ENCODE measurements at regions not wholly inside any gene's neighbourhood (a gene's known extent, or its start where the extent isn't known, plus 50 kb on each side); places are given as distances from the start of the nearest gene placed in this dataset.

- no peak for TF ChIP-seq FUBP1 (CRISPR knock-in tag; IDR thresholded peaks at IDR 0.05; ENCODE audit: borderline replicate concordance)
- TF ChIP-seq ATF7-NPFF (CRISPR knock-in tag; IDR thresholded peaks at IDR 0.05; ENCODE audit: low read depth), result peak; percentile 69; the same call in 1 of the 2 replicates
- no peak for TF ChIP-seq GZF1 (CRISPR knock-in tag; IDR thresholded peaks at IDR 0.05)
- peak; percentile 84 for TF ChIP-seq ZBTB20 (CRISPR knock-in tag; IDR thresholded peaks at IDR 0.05; ENCODE audit: borderline replicate concordance, low read depth)
- peak; percentile 71; the same call in 1 of the 2 replicates for TF ChIP-seq HOXA5 (CRISPR knock-in tag; IDR thresholded peaks at IDR 0.05)
- TF ChIP-seq SKI (IDR thresholded peaks at IDR 0.05; ENCODE audit: partially characterized antibody), result peak; percentile 97
- TF ChIP-seq ZNF792 (CRISPR knock-in tag; IDR thresholded peaks at IDR 0.05), result peak; percentile 95
- TF ChIP-seq CBFB (CRISPR knock-in tag; IDR thresholded peaks at IDR 0.05), result no peak
- TF ChIP-seq ATF1 (CRISPR knock-in tag; IDR thresholded peaks at IDR 0.05), result no peak
- TF ChIP-seq ZBTB43 (CRISPR knock-in tag; conservative IDR thresholded peaks at IDR 0.05), result no peak
- peak; percentile 74 for TF ChIP-seq ZFX (CRISPR knock-in tag; IDR thresholded peaks at IDR 0.05; ENCODE audit: low read depth)
- TF ChIP-seq HMG20B (CRISPR knock-in tag; conservative IDR thresholded peaks at IDR 0.05), result 0 out of 2 replicates have a peak, but pooled peaks have one; percentile 37
- no peak for TF ChIP-seq ZNF180 (CRISPR knock-in tag; IDR thresholded peaks at IDR 0.05; ENCODE audit: borderline replicate concordance, low read depth)
- no peak for TF ChIP-seq ZNF253 (CRISPR knock-in tag; IDR thresholded peaks at IDR 0.05; ENCODE audit: borderline replicate concordance)
- peak; percentile 79 for TF ChIP-seq POLR2G (IDR thresholded peaks at IDR 0.05; ENCODE audit: low read depth, low read length)
- peak; percentile 12; the same call in 1 of the 2 replicates for TF ChIP-seq ZBTB4 (CRISPR knock-in tag; IDR thresholded peaks at IDR 0.05; ENCODE audit: borderline replicate concordance)
- peak; percentile 81; the same call in 1 of the 2 replicates for TF ChIP-seq ZFP37 (CRISPR knock-in tag; IDR thresholded peaks at IDR 0.05; ENCODE audit: borderline replicate concordance)
- TF ChIP-seq DBP (CRISPR knock-in tag; IDR thresholded peaks at IDR 0.05; ENCODE audit: not compliant biosample characterization), result peak; percentile 71
- no peak for TF ChIP-seq ZNF839 (CRISPR knock-in tag; IDR thresholded peaks at IDR 0.05; ENCODE audit: borderline replicate concordance)
- TF ChIP-seq ZNF549 (CRISPR knock-in tag; IDR thresholded peaks at IDR 0.05), result no peak
- TF ChIP-seq HINFP (CRISPR knock-in tag; IDR thresholded peaks at IDR 0.05; ENCODE audit: low read depth), result peak; percentile 77; the same call in 1 of the 2 replicates
Observed at GRCh38 chr20:47973519-47974233, 188.4 kb upstream of the SULF2 start (continued).
